ENCODE measurements at regions not wholly inside any gene's neighbourhood (a gene's known extent, or its start where the extent isn't known, plus 50 kb on each side); places are given as distances from the start of the nearest gene placed in this dataset.

DNA sequence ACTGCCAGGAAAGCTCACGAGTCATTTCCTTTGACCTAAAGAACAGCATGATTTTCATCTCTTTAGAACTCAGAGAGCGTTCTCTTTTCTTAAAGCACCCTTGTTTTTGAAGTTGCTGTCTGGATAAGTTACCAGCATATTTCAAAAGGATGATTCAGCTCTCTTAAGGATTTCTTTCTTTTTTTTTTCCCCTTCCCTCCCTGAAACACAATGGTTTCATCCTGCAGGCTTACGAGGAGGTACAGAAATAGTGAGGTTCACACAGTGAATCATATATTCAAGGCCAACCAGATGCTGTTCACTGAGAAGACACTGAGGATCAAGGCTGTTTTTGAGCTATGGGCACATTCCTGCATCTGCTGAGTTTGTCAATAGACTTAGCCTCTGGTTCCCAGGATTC is 257.2 kb downstream of the KIF4B start:
- no peak for TF ChIP-seq EZH2 (IDR thresholded peaks at IDR 0.05; ENCODE audit: low read depth)
- TF ChIP-seq, protein P1, sequence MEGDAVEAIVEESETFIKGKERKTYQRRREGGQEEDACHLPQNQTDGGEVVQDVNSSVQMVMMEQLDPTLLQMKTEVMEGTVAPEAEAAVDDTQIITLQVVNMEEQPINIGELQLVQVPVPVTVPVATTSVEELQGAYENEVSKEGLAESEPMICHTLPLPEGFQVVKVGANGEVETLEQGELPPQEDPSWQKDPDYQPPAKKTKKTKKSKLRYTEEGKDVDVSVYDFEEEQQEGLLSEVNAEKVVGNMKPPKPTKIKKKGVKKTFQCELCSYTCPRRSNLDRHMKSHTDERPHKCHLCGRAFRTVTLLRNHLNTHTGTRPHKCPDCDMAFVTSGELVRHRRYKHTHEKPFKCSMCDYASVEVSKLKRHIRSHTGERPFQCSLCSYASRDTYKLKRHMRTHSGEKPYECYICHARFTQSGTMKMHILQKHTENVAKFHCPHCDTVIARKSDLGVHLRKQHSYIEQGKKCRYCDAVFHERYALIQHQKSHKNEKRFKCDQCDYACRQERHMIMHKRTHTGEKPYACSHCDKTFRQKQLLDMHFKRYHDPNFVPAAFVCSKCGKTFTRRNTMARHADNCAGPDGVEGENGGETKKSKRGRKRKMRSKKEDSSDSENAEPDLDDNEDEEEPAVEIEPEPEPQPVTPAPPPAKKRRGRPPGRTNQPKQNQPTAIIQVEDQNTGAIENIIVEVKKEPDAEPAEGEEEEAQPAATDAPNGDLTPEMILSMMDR (conservative IDR thresholded peaks at IDR 0.05): no peak

Data from PC-9 (cell line).